GM18867 (cell line): ENCODE measurements at regions not wholly inside any gene's neighbourhood (a gene's known extent, or its start where the extent isn't known, plus 50 kb on each side); places are given as distances from the start of the nearest gene placed in this dataset.
A peak's percentile ranks its signal among the peaks of the same experiment; 100 is the strongest.
"Not testable (repeated sequence)": the region's sequence is repeated elsewhere in the genome, so short reads cannot be mapped to it uniquely, and the experiment has no call there.

Experiments
- ATAC-seq: cut with Tn5 transposase; IDR thresholded peaks from one replicate; pipeline ENCODE4 v1.9.1; 2021; ENCODE audit warnings: mild to moderate bottlenecking, moderate library complexity; ENCODE audit not compliant: unreplicated experiment

DNA sequence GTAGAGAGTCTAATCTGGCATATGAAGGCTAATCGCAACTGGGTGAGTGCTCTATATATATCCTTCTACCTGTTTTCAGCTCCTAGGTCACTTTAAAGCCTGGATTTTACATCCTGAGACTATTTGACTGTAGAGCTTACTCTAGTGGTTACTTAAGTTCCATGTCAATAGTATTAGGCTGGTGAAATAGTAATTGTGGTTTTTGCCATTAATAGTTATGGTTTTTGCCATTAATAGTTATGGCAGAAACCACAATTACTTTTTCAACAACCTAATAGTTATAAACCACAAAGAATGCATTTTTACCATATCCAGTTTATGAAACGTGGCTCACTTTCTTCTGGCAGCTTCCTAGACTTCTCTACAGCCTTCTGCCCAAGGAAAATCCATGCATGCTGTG, 263.1 kb upstream of the KIAA1217 start:
- no peak for ATAC-seq

DNA sequence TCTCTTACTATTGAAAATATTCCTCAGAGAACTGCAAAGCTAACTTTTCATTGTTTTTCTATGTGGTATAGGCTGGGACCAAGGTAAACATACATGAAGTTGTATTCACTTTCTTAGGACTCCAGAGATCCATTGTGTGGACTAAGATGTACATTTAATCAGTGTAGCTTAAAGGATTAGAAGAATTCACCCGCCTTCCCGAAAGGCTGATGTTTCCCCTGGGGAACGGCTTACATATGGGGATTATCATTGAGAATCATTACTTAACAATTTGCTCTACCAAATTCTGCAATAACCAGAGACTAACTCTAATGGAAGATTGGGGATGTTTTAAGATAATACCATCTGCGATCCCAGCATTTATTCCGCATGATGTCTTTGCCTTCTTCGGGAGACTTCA, 257.1 kb upstream of the KIAA1217 start:
- no peak for ATAC-seq

DNA sequence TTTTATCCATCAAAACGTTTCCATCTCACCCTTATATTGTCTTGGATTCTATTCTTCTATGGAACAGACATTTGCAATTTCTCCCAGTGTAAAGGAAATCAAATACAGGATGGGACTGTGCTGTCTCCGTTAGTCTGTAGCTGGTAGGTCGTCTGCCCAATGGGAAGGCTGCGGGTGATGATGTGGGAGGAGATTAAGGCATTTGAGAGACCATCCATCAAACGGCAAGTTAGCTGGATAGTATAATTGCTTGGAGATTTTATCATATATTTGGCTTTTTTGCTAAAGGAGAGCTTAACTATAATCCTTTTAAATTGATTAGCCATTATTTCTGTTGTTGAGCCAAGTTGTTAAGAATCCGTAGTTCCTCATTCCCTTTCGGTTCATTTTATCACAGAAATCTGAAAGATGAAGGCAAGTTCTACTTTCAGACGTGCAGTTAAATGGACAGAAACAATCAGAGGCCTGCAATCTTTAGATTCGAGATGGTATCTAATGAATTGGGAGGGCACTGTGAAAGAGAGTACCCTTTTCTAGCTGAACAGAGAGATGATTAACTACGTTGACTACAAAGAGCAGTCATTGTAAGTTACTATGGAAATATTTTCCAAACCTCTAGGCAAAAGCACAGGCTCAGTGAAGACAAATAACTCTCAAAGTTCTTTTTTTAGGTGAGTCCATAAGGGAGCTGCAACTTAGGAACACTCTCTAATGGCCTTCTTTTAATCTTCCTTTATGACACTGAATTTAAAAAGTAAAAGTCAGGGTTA, 253.3 kb upstream of the KIAA1217 start:
- ATAC-seq, result no peak

DNA sequence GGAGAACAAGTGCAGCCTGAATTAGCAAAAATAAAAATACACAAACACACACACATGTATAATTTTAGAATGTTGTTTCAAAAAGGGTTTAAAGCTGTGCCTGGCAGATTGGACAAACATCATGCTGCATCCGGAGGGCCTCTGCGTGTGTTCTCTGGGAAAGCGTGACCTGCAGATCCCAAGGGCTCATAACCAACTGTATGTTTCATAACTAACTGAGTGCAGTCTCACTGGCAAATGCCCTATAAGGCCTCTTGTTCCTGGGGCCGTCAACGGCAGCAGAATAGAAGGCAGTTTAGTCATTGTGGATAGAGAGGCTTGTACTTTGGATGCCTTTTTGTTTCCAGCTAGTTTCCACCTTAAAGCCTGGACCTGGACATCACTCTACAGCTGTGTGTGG, 243.8 kb upstream of the KIAA1217 start:
- ATAC-seq, result no peak

DNA sequence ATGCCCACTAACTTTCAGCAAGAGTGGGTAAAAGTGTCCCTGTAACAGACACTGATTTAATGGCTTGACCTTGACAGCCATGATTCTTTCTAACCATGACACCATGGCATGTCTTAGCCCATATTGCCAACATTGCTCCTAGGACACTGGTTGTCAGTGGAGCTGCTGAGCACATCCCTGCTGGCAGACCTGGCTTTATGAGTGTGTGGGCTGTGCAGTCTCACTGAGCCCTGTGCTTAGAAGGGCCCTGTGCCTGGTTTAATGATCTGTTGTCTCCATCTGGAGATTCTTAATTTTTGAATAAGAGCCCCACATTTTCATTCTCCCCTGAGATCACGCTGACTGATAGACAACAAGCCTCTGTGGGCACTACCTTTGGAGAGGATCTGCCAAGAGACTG, 243.1 kb upstream of the KIAA1217 start:
- ATAC-seq, result no peak

DNA sequence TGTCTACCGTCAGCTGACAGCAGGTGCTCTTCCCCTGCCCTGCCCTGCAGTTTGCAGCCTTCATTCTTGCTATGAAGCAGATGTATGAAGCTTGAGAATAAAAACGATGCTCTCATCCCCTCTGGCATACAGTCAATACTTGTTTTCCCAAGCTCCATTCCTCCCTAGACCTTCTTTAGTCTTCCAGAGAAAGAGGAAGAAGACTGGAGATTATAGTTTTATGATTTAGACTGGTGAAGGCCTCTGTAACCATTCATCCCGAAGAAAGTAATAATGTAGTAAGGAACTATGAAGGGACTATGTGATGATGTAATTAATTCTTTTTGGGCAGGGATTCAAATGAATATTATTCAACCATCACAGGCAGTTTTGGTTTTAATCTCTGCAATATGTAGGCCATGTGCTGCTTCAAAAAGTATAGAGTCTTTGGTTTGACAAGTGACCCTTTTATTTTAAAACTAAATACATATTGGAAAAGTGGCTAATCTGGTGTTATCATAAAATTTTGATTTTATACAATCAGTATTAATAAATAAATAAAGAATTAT, 242.4 kb upstream of the KIAA1217 start:
- no peak for ATAC-seq

DNA sequence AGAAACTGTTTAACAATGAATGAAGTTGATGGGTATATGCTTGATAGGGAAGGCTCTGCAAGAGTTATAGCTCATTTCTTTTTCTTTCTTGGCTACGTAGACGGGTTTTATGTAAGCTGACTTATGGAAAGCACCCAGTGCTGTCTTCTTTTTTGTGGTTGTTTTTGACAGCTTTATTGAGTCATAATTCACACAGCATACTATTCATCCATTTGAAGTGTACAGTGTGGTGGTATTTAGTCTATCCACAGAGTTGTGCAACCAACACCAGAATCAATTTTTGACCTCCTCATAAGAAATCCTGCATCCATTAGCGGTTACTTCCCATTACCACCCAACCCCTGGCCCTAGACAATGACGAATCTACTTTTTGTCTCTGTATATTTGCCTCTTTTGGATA, 240.6 kb upstream of the KIAA1217 start:
- ATAC-seq, result no peak

DNA sequence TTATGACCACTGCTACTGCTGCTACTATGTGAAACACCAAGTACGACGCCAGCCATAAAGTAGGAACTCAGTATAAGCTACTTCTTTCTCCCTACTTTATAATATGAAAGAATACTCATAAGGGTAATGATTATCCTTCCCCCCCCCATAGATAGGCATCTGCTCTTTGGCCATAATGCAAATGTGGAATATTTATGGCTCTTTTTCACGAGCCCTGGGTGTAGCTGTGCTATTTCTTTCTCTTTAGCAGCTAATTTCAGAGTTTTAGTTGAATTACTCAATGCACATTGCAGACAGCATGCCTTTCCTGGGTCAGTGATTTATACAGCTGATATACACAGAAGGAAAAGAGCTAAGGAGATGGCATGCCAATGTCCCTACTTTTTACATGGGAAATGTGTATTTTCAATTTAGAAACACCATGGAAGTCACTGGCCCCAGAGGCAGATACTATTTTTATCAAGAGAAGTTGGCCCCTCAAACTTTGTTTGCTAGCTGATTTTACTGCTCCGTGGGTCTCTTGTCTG, 234.1 kb upstream of the KIAA1217 start:
- ATAC-seq, result no peak

DNA sequence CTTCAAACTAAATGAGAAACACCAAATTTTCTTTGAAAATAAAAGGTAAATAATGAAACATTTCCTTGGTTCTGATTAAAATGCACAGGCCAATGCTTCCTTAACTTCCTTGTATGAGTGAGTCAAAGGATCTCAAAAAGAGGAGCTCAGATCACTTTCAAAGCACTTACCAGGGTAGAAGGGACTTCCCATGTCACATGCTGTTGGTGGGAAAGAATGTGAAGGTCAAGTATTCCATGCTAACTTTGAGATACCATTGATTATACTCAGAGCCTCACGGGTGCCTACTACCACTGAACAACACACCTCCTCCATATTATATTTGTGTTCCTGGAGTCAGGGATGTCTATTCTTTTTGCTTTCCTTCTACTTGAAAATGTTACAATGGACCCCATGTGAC, 233.5 kb upstream of the KIAA1217 start:
- no peak for ATAC-seq

DNA sequence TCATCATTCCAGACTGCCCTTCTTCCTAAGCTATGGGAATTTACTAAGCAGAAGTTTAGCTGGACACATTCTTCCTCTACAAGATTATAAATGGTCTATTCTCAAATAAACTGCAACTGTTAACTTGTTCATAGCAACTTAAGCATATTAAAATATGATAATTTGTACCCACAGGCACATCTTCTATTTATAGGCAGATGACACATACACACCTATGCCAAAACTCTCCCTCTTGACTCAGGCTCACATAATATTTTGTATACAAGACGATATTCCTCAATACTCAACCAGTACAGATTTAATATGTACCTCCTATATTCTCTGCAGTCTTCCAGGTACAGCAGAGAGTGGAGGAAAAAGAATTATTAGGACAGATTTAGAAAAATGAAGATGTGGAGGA, 232.7 kb upstream of the KIAA1217 start:
- no peak for ATAC-seq

DNA sequence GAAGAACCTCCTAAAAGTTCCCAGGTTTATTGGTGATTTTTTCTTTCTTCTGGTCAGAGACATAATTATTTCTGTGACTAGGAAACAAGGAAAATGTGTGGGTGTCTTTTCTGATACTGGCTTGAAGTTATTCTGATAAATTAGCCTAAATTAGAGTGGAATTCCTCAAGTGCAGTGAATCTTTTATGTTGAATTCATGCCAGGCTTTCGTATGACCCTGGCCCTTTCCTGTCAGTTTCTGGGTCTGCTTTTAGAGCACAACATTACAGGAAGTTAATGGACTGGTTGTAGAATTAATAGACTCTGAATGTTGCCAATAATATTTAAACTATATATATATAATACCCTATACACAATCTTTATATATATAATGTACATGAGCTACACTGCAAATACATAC, 230.6 kb upstream of the KIAA1217 start:
- ATAC-seq, result no peak

DNA sequence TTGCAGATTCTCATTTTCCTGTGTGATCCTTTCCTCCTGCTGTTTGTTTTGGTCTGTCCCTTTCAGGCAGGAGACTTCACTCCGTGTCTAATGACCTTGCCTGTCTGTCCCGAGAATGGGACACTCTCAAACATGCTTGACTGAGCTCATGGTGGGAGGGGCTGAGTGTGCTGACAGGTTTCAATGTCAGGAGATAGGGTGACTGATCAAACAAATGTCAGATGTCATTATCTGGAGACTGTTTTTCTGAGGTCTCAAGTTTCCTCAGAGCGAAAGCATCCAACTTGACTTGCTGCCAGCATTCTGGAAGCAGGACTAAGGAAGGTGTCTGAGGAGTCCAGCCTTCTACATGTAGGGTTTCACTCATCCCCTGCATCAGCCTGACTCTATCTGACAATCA, 228.8 kb upstream of the KIAA1217 start:
- no peak for ATAC-seq

DNA sequence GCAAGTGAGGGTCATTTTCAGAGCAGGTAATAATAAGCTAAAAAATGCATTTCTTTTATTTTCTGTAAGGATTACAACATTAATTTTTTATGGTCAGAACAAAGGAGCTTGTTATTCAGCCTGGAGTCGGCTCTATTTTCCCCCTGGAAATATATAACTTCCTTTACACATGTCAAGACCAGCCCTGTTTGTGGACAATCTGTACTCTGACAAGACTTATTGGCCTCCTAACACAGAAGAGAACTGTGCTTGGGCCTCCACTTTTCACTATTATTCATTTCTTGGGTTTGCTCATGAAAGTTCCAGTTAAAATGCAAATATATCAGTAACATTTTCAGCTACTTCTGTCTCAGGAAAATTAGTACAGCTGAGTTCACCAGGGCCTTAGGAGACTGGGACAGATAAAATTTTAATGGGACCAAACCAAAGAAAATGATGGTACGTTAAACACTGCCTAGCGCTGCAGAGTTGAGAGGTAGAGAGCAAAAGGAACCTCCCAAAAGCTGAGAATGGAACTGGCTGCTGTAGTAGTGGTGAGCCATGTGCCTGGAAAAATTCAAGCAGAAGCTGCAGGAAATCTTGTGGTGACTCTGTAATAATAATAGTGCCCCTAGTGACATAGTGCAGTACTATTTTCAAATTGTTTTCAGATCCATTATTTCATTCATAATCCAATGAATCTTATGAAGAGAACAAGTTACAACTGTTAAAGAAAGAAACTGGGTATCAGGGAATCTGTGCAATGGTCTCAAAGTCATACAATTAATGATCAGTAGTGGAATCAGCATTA, 227.2 kb upstream of the KIAA1217 start:
- no peak for ATAC-seq

DNA sequence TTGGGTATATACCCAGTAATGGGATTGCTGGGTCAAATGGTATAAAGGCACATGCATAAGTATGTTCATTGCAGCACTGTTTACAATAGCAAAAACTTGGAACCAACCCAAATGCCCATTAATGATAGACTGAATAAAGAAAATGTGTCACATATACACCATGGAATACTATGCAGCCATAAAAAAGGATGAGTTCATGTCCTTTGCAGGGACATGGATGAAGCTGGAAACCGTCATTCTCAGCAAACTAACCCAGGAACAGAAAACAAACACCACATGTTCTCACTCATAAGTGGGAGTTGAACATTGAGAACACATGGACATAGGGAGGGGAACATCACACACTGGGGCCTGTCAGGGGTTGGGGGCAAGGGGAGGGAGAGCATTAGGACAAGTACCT, 224.5 kb upstream of the KIAA1217 start:
- ATAC-seq, result not testable (repeated sequence)

DNA sequence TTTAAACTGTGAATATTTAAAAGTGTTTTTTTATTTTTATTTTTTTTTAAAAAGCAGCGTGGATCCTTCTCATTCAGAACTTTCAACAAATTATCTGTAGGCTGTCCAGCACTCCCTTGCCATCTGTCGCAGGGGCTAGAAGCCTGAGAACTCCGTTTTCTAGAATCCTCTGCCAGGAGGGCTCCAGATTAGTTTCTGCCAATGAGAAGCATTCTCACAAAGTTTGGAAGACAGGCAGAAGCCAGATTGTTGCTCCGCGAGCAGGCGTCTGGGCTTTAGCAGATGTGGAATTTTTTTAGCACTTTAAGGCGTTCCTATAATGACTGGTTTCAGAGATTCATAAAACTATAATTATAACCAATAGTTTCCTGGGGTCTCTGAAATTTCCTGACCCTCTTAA, 220.9 kb upstream of the KIAA1217 start:
- ATAC-seq, result no peak

DNA sequence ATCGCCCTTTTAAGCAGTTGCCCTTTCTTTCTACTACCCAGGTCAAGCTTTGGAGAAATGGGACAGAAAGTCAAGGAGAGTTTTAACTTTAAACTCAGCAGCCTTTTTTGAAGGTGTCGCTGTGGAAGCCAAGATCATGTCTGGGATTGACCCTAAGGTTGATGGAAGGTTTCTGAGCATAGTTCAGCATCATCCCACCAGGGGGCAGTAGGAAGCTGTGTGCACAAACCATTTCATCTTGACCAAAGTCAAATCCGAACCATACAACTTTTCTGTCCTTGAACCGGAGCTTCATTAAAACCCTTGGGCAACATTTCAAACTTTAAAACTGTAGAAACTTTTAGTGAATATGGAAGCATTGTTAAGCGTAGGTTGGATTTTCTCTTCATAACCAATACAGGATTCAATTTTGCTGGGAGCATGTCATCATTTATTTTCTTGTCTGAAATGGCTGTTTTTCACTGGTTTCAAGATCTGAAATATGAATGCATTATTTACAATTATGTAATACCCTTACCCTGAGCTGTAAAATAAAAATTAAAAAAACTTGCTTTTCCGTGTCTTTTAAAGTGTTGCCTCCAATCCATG, 214.4 kb upstream of the KIAA1217 start:
- peak; percentile 89 for ATAC-seq

DNA sequence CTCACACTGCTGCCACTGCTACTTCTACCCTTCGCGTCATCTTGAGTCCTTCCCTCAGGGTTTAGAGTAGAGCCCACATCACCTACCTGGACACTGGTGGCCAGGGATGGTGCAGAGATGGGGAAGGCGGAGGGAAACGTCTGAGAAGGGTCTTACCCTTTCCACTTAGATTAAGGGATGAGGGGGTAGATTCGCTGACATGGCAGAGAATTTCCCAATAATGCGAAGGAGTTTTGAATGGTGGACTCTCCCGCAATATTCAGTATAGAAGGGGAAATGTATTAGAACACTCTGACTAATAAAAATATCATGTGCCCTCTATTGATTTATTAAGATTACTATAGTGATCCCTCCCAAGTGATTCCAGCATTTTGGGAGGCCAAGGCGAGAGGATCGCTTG, 209.5 kb upstream of the KIAA1217 start:
- no peak for ATAC-seq

DNA sequence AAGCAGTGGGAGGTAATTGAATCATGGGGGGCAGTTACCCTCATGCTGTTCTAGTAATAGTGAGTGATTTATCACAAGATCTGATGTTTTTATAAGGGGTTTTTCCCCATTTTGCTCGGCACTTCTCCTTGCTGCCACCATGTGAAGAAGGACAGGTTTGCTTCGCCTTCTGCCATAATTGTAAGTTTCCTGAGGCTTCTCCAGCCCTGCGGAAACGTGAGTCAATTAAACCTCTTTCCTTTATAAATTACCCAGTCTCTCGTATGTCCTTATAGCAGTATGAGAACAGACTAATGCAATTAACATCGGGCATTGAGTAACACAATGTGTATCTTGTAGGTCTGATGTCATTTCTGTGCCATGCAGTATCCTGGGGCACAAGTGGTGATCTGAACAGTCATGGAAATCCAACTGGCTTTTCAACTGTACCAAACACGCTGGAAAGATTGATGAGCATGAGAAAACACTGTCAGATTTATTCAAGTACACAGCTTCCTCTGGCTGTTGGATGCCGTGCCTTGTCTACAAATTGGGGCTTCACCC, 208.6 kb upstream of the KIAA1217 start:
- ATAC-seq, result no peak

DNA sequence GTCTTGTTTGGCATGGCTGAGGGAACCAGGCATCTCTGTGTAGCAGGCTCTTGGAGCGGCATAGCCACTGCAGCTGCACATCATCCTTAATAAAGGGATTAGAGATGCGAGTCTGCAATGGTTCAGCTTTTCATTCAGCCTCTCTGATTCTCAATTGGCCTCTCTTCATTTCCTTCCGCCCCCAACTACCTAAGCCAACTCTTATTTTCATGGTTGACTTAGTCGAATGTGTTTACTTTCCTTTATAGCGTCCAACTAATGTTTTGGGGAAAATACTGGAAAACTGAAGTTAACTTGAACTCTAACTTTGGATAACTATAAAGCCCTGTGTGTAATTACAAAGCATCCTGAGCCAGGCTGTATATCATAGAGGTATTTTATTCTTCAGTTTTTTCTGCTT, 202.2 kb upstream of the KIAA1217 start:
- no peak for ATAC-seq

DNA sequence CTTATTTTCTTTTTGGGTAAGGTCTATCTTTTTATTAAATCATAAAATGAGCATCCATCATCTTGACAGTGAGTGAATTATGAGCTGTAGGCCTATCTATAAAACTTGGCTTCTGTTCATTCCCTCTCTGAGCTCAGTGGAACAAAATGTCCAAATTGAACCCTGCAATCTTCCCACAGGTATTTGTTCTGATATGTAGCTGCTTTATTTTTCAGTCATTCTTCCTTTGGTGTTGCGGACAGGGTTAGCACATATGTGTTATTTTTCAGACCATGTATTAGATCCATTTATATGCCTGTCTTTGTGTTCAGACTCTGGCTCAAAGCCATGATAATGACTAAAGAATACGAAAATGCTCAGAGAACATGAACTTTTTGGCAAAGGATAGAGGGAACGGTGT, 201.6 kb upstream of the KIAA1217 start:
- ATAC-seq, result no peak
